ENCODE measurements at regions not wholly inside any gene's neighbourhood (a gene's known extent, or its start where the extent isn't known, plus 50 kb on each side); places are given as distances from the start of the nearest gene placed in this dataset.

GRCh38 chr12:116650585-116651087 is 87.2 kb downstream of the SPRING1 start:
- DNase-seq = no peak

DNA sequence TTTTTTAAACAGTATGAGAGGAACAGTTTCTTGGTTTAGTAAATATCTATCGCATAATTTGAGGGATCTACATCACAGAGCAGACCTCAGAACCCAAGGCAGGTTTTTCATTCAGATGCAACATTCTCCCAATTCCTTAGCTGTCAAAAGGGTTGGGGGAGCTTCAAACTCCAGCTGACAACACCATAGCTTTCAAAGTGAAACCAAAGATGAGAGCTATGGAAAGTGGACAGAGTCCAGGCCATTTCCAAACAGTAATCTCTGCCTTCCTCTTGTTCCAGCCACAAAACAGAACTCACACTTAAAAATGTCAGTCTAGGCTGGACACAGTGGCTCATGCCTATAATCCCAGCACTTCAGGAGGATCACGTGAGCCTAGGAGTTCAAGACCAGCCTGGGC is 87.8 kb downstream of the SPRING1 start:
- DNase-seq = no peak

- DNase-seq = no peak
Measured at GRCh38 chr12:116647813-116648212, 88.6 kb downstream of the MAP1LC3B2 start.

- no peak for DNase-seq
Measured at GRCh38 chr12:116646901-116647300, 87.7 kb downstream of the MAP1LC3B2 start.

DNA sequence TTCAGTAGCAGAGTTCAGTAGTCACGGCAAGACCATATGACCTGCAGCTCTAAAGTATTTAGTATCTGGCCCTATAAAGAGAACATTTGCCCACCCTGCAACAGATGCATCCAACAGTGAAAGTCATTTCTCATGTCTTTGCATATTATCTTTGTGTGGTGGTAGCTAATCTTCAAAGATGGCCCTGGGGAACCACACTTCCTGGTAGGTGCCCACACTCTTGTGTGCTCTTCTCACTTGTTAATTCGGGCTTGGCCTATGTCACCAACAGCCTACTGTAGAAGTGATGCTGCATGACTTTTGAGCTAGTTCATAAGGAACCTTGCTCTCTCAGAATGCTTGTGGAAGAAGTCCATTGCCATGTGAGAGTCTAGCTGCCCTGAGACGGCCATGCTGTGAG is 85.6 kb downstream of the MAP1LC3B2 start:
- DNase-seq = no peak

DNA sequence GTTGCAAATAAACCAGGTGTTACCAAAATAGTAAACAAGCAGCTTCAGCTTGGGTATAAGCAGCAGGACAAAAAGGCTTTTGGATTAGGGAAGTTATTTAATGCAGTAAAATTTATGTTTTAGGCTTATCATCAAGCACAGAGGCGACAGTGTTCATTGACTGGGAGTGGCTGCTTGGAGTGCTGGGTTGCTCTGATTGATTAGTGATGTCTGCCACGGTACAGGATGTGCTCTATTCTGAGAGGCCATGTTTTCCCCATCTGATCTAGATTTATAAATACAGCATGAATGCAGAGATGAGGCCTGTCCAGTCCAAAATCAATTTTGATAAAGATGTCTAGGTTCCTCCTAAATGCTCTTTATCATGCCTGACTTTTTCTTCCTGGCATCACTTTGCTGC is 83.5 kb downstream of the MAP1LC3B2 start:
- no peak for DNase-seq

- DNase-seq = no peak
Measured at GRCh38 chr12:116642106-116642505, 82.9 kb downstream of the MAP1LC3B2 start.

DNA sequence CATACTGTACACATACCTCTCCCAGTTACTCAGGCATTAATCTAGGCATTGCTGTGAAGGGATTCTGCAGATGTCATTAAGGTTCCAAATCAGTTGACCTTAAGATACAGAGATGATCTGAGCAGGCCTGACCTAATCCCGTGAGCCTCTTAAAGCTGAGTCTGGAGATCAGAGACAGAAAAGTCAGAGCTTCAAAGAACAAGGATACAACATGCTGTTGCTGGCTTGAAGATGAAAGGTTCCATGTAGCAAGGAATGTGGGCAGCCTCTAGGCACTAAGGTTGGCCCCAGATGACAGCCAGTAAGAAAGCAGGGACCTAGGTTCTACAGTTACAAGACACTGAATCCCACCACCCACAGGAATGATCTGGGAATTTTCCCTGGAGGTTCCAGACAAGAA is 81.1 kb downstream of the MAP1LC3B2 start:
- no peak for DNase-seq

DNA sequence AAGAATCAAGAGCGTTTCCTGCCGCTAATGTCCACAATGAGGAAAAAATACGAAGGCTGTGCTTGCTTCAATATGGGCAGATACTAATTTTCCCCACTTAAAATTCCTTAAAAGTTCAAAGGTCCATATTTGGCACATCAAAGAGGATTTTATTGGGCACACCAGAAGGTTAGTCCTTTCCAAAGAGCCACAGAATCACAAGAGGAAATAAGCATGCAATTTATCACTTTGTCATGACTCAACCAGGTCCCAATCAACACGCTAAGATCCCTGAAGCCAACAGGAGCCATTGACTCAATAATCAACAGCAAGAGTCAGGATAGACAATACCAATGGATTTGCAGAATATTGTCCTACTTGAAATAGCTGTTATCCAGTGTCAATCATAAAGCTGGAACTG is 80.6 kb downstream of the MAP1LC3B2 start:
- no peak for DNase-seq

GRCh38 chr12:116638376-116638775 is 79.2 kb downstream of the MAP1LC3B2 start:
- no peak for DNase-seq

- no peak for DNase-seq
Measured at GRCh38 chr12:116637589-116638150, 78.5 kb downstream of the MAP1LC3B2 start.

- no peak for DNase-seq
Measured at GRCh38 chr12:116636608-116637519, 77.7 kb downstream of the MAP1LC3B2 start.

DNA sequence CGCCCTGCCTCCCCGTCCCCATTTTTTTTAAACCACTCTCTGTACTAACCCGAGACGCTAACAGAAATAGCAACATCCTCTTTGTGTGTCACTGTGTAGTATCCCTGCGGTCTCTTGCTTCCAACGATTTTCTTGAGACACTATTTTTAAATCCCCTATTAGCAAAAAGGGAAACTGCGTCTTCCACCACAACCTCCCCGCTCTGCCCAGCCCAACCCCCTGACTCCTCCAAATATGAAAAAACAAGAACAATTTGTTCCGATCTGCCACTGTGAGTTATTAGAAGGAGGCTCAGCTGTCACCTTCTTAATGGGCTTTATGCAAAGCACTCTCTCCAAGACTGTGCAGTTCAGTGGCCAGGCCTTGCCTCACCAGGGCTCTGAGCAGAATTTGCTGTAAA is 76.3 kb downstream of the MAP1LC3B2 start:
- no peak for DNase-seq

DNA sequence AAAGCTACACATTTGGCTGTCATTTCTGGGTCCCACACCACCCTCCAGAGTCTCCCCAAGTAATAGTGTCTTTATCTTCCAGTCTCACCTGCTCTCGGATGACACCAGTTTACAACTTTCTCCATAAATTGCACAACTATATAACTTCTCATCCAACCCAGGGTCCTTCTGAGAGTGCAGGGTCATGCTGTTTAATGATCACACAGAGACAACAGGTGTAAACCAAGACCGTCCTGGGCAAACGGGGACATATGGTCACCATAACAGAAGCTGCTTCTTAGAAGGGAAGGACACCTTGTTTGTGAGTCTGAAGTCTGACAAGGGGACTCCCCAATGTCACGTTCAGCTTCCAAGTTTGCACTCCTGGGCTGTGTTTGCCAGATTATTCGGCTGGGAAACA is 74.3 kb downstream of the MAP1LC3B2 start:
- DNase-seq = no peak

- no peak for DNase-seq
Measured at GRCh38 chr12:116631619-116632018, 72.4 kb downstream of the MAP1LC3B2 start.

DNA sequence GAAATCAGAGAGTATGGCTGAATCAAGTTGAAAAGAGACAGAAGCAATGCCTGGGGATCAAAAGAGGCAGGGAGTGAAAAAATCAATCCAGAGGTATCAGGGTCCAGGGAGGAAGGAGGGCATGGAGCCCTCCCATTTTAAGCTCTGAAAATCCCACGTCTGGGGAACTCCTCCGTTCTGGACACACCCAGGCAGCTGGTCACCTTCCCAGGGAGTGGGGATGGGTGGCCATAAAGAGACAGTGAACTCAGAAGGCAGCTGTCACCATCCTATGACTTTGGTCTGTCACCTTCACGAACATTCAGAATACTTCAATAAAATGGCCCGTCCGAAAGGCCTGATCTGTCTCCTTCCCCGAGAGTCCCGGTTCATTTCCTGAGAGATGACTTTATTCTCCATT is 71.6 kb downstream of the MAP1LC3B2 start:
- no peak for DNase-seq

GRCh38 chr12:116629480-116629879 is 70.3 kb downstream of the MAP1LC3B2 start:
- DNase-seq = no peak

GRCh38 chr12:116628989-116629388 is 69.8 kb downstream of the MAP1LC3B2 start:
- DNase-seq = no peak

- DNase-seq = no peak
Measured at GRCh38 chr12:116628450-116628793, 69.2 kb downstream of the MAP1LC3B2 start.
